ENCODE measurements at regions not wholly inside any gene's neighbourhood (a gene's known extent, or its start where the extent isn't known, plus 50 kb on each side); places are given as distances from the start of the nearest gene placed in this dataset.

DNA sequence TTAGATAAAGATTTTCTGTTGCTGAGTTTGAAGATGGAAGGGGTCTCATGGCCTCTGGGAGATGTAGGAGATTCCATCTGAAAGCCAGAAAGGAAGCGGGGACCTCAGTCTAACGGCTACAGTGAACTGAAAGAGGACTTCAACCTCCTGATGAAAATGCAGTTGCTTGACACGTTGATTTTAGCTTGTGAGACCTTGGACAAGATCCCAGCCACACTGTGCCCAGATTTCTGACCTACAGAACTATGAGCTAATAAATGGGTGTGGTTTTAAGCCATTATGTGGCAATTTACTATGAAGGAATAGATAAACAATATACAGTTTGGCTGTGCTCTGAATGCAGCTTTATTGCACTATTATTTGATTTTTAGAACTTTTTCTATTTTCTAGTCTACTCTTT is 342.3 kb upstream of the SEMA3D start:
- no peak overlapping the region for H3K4me3 ChIP-seq (ENCODE audit: low read depth, low read length)
- no peak for TF ChIP-seq CTCF (IDR thresholded peaks at IDR 0.05; ENCODE audit: borderline replicate concordance, insufficient read depth, low read depth, low read length)

DNA sequence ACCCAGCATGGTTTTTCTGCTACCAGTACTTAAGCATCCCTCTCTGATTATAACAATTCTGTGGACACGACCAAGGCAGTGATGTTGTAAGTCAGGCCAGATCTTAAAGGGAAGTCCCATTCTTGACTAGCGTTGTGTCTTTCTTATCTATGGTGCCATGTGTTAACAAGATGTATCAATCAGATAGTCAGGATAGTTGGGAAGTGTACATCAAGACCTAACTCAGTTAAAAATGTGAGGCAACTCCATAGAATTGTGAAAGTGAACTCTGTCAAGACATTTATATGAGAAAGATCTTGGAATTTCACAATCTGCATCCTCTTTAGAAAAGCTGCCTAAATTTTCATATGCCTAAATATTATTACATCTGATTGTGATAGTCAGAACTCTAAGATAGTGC is 341.7 kb upstream of the SEMA3D start:
- no peak for TF ChIP-seq CTCF (IDR thresholded peaks at IDR 0.05; ENCODE audit: borderline replicate concordance, insufficient read depth, low read depth, low read length)
- no peak overlapping the region for H3K4me3 ChIP-seq (ENCODE audit: low read depth, low read length)

GRCh38 chr7:85525676-85526075 is 338.8 kb upstream of the SEMA3D start:
- no peak for TF ChIP-seq CTCF (IDR thresholded peaks at IDR 0.05; ENCODE audit: borderline replicate concordance, insufficient read depth, low read depth, low read length)
- no peak overlapping the region for H3K4me3 ChIP-seq (ENCODE audit: low read depth, low read length)

DNA sequence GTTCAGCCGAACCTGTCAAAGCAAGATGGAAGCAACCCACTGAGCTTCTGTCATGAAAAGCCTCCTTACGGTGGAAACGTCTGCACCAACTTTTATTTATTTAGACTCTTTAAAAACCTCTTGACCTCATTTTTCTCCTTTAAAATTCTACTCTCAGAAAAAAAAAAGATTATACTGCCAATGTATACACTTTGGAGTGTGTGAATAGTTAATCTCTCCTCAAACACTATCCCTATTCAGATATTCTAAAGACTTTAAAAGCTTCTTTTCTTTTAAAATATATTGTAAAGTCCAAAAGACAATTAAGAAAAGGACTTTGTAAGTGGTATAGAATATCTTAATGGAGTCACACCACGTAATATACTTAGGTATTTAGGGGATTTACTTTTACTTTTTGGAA is 335.2 kb upstream of the SEMA3D start:
- H3K4me3 ChIP-seq (ENCODE audit: low read depth, low read length): no peak overlapping the region
- TF ChIP-seq CTCF (IDR thresholded peaks at IDR 0.05; ENCODE audit: borderline replicate concordance, insufficient read depth, low read depth, low read length): no peak

DNA sequence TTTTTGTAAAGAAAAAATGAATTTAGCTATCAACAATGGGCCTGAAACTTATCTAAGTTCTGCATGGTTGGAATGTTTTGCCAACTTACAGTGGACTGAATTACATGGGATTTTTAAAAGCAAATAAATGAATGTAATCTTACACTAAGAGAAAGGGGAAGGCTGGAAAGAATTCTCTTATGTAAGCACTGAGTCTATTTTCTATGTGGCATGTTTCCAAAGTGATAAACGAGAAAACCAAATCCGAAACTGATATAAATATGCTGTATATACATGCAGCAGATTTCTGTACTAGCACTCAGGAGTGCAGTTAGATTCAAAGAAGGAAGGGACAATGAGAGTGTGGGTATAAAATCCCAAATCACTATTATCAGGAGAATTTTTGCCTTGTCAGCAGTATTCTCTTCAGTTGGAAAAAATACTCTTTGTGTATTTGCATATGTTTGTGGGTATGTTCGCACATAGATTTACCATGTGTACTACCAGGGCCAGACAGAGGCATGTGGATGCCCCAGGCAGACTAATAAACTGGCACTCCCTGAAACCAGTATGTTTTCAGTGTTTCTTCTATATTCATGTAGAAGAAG is 334.3 kb upstream of the SEMA3D start:
- no peak overlapping the region for H3K4me3 ChIP-seq (ENCODE audit: low read depth, low read length)
- no peak for TF ChIP-seq CTCF (IDR thresholded peaks at IDR 0.05; ENCODE audit: borderline replicate concordance, insufficient read depth, low read depth, low read length)

GRCh38 chr7:85520175-85520574 is 333.3 kb upstream of the SEMA3D start:
- no peak for TF ChIP-seq CTCF (IDR thresholded peaks at IDR 0.05; ENCODE audit: borderline replicate concordance, insufficient read depth, low read depth, low read length)
- no peak overlapping the region for H3K4me3 ChIP-seq (ENCODE audit: low read depth, low read length)

- no peak overlapping the region for H3K4me3 ChIP-seq (ENCODE audit: low read depth, low read length)
- no peak for TF ChIP-seq CTCF (IDR thresholded peaks at IDR 0.05; ENCODE audit: borderline replicate concordance, insufficient read depth, low read depth, low read length)
Measured at GRCh38 chr7:85516675-85517074, 329.8 kb upstream of the SEMA3D start.

All from GM12875 (cell line).